VCaP (cell line): ENCODE measurements at regions not wholly inside any gene's neighbourhood (a gene's known extent, or its start where the extent isn't known, plus 50 kb on each side); places are given as distances from the start of the nearest gene placed in this dataset.
A peak's percentile ranks its signal among the peaks of the same experiment; 100 is the strongest.

Experiments used
- H3K27ac ChIP-seq: fragments of 450-650 bp; 2 replicates; pipeline ENCODE4 v1.5.1; 2017
- TF ChIP-seq, protein P1 (sequence below): fragments of 450-650 bp; conservative IDR thresholded peaks from 2 replicates; pipeline ENCODE4 v1.5.1; 2017; ENCODE audit warnings: mild to moderate bottlenecking, moderate library complexity

- no peak overlapping the region for H3K27ac ChIP-seq
- TF ChIP-seq, protein P1, sequence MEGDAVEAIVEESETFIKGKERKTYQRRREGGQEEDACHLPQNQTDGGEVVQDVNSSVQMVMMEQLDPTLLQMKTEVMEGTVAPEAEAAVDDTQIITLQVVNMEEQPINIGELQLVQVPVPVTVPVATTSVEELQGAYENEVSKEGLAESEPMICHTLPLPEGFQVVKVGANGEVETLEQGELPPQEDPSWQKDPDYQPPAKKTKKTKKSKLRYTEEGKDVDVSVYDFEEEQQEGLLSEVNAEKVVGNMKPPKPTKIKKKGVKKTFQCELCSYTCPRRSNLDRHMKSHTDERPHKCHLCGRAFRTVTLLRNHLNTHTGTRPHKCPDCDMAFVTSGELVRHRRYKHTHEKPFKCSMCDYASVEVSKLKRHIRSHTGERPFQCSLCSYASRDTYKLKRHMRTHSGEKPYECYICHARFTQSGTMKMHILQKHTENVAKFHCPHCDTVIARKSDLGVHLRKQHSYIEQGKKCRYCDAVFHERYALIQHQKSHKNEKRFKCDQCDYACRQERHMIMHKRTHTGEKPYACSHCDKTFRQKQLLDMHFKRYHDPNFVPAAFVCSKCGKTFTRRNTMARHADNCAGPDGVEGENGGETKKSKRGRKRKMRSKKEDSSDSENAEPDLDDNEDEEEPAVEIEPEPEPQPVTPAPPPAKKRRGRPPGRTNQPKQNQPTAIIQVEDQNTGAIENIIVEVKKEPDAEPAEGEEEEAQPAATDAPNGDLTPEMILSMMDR, result no peak
These were observed 526.7 kb downstream of the PCDH7 start for GRCh38 chr4:31246856-31247255.

DNA sequence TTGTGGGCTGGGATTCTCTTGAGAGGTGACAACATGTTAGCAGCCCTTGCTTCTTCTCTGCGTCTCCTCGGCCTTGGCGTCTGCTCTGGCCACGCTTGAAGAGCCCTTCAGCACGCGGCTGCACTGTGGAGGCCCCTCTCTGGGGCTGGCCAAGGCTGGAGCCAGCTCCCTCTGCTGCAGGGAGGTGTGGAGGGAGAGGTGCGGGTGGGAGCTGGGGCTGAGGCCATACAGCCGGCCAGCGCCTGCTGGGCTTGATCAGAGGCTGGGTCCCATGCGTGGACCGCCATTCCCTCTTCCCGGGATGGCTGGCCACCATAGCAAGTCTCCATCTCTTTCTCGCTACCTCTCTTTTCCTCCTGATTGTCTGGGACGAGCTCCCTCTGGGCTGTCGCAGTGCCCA lies 539.0 kb downstream of the PCDH7 start:
- TF ChIP-seq, protein P1, result no peak
- no peak overlapping the region for H3K27ac ChIP-seq

DNA sequence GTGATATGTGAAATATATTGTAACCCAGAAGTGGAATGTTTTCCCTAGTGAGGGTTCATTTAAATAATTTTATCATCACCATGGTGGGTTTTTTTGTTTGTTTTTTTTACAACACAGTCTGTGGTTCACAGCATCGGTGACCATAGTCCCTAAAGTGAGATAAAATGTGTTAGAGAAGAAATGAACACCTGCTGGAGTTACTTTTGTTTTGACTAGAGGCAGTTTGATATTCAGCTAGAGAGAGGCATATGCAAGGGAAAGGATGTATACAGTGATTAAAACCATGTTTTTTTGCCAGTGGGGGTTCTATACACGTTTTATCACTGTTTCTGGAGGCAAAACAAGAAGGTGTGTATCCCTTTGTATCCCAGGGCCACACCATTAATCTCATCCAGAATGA lies 541.5 kb downstream of the PCDH7 start:
- H3K27ac ChIP-seq, result no peak overlapping the region
- TF ChIP-seq, protein P1, result no peak

- 0 out of 2 replicates have a peak overlapping the region, but pooled peaks have one; percentile 9 for H3K27ac ChIP-seq
These were observed 545.9 kb downstream of the PCDH7 start for GRCh38 chr4:31266094-31266493.

GRCh38 chr4:31272331-31273061 lies 552.3 kb downstream of the PCDH7 start:
- TF ChIP-seq, protein P1, result no peak

DNA sequence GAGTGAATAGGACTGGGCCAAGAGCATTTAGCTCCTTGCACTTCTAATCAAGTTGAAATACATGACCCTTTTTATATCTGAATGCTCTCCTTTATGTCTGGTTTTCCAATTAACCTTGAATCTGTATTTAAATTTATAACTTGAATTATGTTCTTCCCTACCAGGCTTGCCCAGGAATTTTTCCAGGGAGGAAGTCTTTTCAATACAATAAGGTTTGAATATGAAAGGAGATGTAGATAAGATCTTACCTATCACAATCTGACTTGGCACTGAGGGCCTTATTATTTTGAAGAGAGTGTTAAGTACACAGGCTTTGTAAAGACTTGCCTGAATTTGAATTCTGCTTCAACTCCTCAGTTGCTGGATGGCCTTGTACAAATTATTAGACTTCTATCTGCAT lies 555.7 kb downstream of the PCDH7 start:
- H3K27ac ChIP-seq, result no peak overlapping the region
- TF ChIP-seq, protein P1, result no peak

More at GRCh38 chr4:31272331-31273061, 552.3 kb downstream of the PCDH7 start:
- H3K27ac ChIP-seq, result no peak overlapping the region

DNA sequence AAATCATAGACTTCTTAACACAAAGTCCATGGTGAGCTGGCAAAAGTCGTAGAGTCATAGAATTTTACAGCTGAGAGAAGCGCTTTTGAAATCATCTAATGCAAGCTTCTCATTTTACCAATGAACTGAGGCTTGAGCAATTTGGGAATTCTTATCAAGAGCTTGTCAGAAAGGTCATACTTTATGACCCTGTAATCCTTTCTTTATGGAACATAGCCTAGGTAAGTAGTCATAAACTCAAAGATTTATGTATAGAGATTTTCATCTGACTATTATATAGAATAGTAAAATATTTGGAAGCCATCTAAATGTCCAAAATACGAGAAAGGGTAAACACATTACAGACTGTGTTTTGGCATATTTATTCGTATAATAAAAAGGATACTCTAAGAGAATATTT lies 563.5 kb downstream of the PCDH7 start:
- H3K27ac ChIP-seq, result no peak overlapping the region
- TF ChIP-seq, protein P1, result no peak

DNA sequence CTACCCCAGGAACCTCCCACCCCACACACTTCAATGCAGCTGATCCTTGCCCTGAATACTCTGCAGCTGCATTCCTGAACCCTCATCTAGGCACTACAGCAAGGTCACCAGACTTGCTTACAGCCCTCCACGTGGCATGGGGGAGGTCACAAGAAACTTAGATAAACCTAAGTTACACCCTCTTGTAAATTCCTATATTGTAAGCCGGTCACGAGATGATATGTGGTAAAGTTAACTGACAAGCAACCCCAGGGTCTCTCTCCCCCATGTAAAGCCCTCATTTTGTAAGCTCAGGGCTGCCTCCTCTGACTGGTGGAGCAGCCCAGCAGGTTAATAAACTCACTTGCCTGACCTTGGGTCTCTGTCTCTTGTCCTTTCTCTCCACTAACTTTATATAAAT lies 570.7 kb downstream of the PCDH7 start:
- TF ChIP-seq, protein P1, result no peak
- H3K27ac ChIP-seq, result no peak overlapping the region
